GM12801 (cell line): ENCODE measurements at regions not wholly inside any gene's neighbourhood (a gene's known extent, or its start where the extent isn't known, plus 50 kb on each side); places are given as distances from the start of the nearest gene placed in this dataset.

ENCODE experiments used
- CTCF ChIP-seq: IDR thresholded peaks from one replicate; pipeline ENCODE4 v1.5.1; 2011; ENCODE audit warnings: control low read depth; ENCODE audit not compliant: insufficient read length; ENCODE audit errors: extremely low read depth

- no peak for TF ChIP-seq CTCF
Measured at GRCh38 chr15:98025237-98025636, 64.7 kb downstream of the ARRDC4 start.

GRCh38 chr15:98034731-98035130 lies 74.2 kb downstream of the ARRDC4 start:
- no peak for TF ChIP-seq CTCF

GRCh38 chr15:98035134-98035533 lies 74.6 kb downstream of the ARRDC4 start:
- TF ChIP-seq CTCF: no peak

- TF ChIP-seq CTCF: no peak
Measured at GRCh38 chr15:98035577-98036010, 75.1 kb downstream of the ARRDC4 start.

GRCh38 chr15:98039596-98039995 lies 79.1 kb downstream of the ARRDC4 start:
- TF ChIP-seq CTCF: no peak

GRCh38 chr15:98040146-98040545 lies 79.6 kb downstream of the ARRDC4 start:
- TF ChIP-seq CTCF: no peak

- TF ChIP-seq CTCF: no peak
Measured at GRCh38 chr15:98043160-98044014, 82.9 kb downstream of the ARRDC4 start.
